BLaER1 (cell line): ENCODE measurements at regions not wholly inside any gene's neighbourhood (a gene's known extent, or its start where the extent isn't known, plus 50 kb on each side); places are given as distances from the start of the nearest gene placed in this dataset.
"Not testable (repeated sequence)": the region's sequence is repeated elsewhere in the genome, so short reads cannot be mapped to it uniquely, and the experiment has no call there.

Source experiments
- H3K27ac ChIP-seq: shearing (Covaris generic); formaldehyde crosslinking; 2 replicates; pipeline ENCODE4 v1.8.1; 2022
- H3K27me3 ChIP-seq: shearing (Covaris generic); formaldehyde crosslinking; 2 replicates; pipeline ENCODE4 v1.8.1; 2022
- H3K36me3 ChIP-seq: shearing (Covaris generic); formaldehyde crosslinking; 2 replicates; pipeline ENCODE4 v1.8.1; 2022
- H3K4me1 ChIP-seq: shearing (Covaris generic); formaldehyde crosslinking; 2 replicates; pipeline ENCODE4 v1.8.1; 2022
- H3K4me2 ChIP-seq: shearing (Covaris generic); formaldehyde crosslinking; 2 replicates; pipeline ENCODE4 v1.8.1; 2022
- H3K4me3 ChIP-seq: shearing (Covaris generic); formaldehyde crosslinking; 2 replicates; pipeline ENCODE4 v1.8.1; 2022
- H3K9ac ChIP-seq: shearing (Covaris generic); formaldehyde crosslinking; 2 replicates; pipeline ENCODE4 v1.8.1; 2022
- H3K9me3 ChIP-seq: shearing (Covaris generic); formaldehyde crosslinking; 2 replicates; pipeline ENCODE4 v1.8.1; 2022
- H4K20me1 ChIP-seq: shearing (Covaris generic); formaldehyde crosslinking; 2 replicates; pipeline ENCODE4 v1.8.1; 2022
- Cebpa-rat ChIP-seq: shearing (Covaris generic); IDR thresholded peaks from 2 replicates; pipeline ENCODE4 v1.8.1; 2022

- no peak for TF ChIP-seq Cebpa-rat
- H3K27ac ChIP-seq: no peak overlapping the region
Measured at GRCh38 chr9:96062854-96063253, 187.4 kb downstream of the ERCC6L2 start.

GRCh38 chr9:96062031-96062430, 186.5 kb downstream of the ERCC6L2 start:
- no peaks in the 10 kb centered on the region for H3K36me3 ChIP-seq
- no peaks in the 10 kb centered on the region for H3K27me3 ChIP-seq
- TF ChIP-seq Cebpa-rat: no peak
- no peak overlapping the region for H3K27ac ChIP-seq
- H3K4me1 ChIP-seq: peaks cover 40% of the 10 kb centered on the region
- peak overlapping the region; percentile 36 for H3K4me2 ChIP-seq
- peaks cover 8% of the 10 kb centered on the region; the same call in 1 of the 2 replicates for H3K9me3 ChIP-seq
- H3K4me3 ChIP-seq: no peak overlapping the region
- no peaks in the 10 kb centered on the region for H4K20me1 ChIP-seq
- H3K9ac ChIP-seq: no peak overlapping the region

More at GRCh38 chr9:96062854-96063253, 187.4 kb downstream of the ERCC6L2 start:
- H3K4me1 ChIP-seq: peaks cover 40% of the 10 kb centered on the region
- H3K9ac ChIP-seq: no peak overlapping the region
- H4K20me1 ChIP-seq: no peaks in the 10 kb centered on the region
- no peak overlapping the region for H3K4me2 ChIP-seq
- H3K36me3 ChIP-seq: no peaks in the 10 kb centered on the region
- peaks cover 8% of the 10 kb centered on the region; the same call in 1 of the 2 replicates for H3K9me3 ChIP-seq
- no peak overlapping the region for H3K4me3 ChIP-seq
- no peaks in the 10 kb centered on the region for H3K27me3 ChIP-seq

GRCh38 chr9:96061293-96061987, 185.9 kb downstream of the ERCC6L2 start:
- no peak overlapping the region for H3K9ac ChIP-seq
- TF ChIP-seq Cebpa-rat: no peak
- H3K9me3 ChIP-seq: peaks cover 8% of the 10 kb centered on the region; the same call in 1 of the 2 replicates
- H3K4me3 ChIP-seq: no peak overlapping the region
- H4K20me1 ChIP-seq: no peaks in the 10 kb centered on the region
- H3K4me1 ChIP-seq: peaks cover 40% of the 10 kb centered on the region
- H3K27ac ChIP-seq: no peak overlapping the region
- H3K36me3 ChIP-seq: no peaks in the 10 kb centered on the region
- H3K4me2 ChIP-seq: peak overlapping the region; percentile 36
- H3K27me3 ChIP-seq: no peaks in the 10 kb centered on the region

GRCh38 chr9:96058218-96058617, 182.7 kb downstream of the ERCC6L2 start:
- peaks cover 24% of the 10 kb centered on the region for H3K9me3 ChIP-seq
- no peak overlapping the region for H3K27ac ChIP-seq
- peaks cover 20% of the 10 kb centered on the region for H3K4me1 ChIP-seq
- H4K20me1 ChIP-seq: no peaks in the 10 kb centered on the region
- H3K27me3 ChIP-seq: no peaks in the 10 kb centered on the region
- no peak overlapping the region for H3K9ac ChIP-seq
- H3K4me2 ChIP-seq: no peak overlapping the region
- no peak for TF ChIP-seq Cebpa-rat
- no peak overlapping the region for H3K4me3 ChIP-seq
- no peaks in the 10 kb centered on the region for H3K36me3 ChIP-seq

GRCh38 chr9:96057155-96057554, 181.7 kb downstream of the ERCC6L2 start:
- H3K27me3 ChIP-seq: no peaks in the 10 kb centered on the region
- H3K4me1 ChIP-seq: peaks cover 18% of the 10 kb centered on the region
- H3K9me3 ChIP-seq: peaks cover 24% of the 10 kb centered on the region
- H4K20me1 ChIP-seq: no peaks in the 10 kb centered on the region
- no peak overlapping the region for H3K9ac ChIP-seq
- H3K4me2 ChIP-seq: no peak overlapping the region
- H3K27ac ChIP-seq: no peak overlapping the region
- H3K4me3 ChIP-seq: no peak overlapping the region
- no peaks in the 10 kb centered on the region for H3K36me3 ChIP-seq
- TF ChIP-seq Cebpa-rat: no peak

GRCh38 chr9:96056226-96056625, 180.7 kb downstream of the ERCC6L2 start:
- H3K4me1 ChIP-seq: peaks cover 11% of the 10 kb centered on the region; the same call in 1 of the 2 replicates

GRCh38 chr9:96054248-96054647, 178.8 kb downstream of the ERCC6L2 start:
- not testable (repeated sequence) for H3K4me3 ChIP-seq, H3K27me3 ChIP-seq, H3K4me2 ChIP-seq, H3K27ac ChIP-seq, H3K9ac ChIP-seq, H4K20me1 ChIP-seq, H3K36me3 ChIP-seq
- peaks cover 36% of the 10 kb centered on the region for H3K9me3 ChIP-seq
- peaks cover 22% of the 10 kb centered on the region for H3K4me1 ChIP-seq

More at GRCh38 chr9:96056226-96056625, 180.7 kb downstream of the ERCC6L2 start:
- no peak for TF ChIP-seq Cebpa-rat
- peaks cover 31% of the 10 kb centered on the region for H3K9me3 ChIP-seq
- no peaks in the 10 kb centered on the region for H3K27me3 ChIP-seq
- H3K27ac ChIP-seq: no peak overlapping the region
- no peak overlapping the region for H3K4me3 ChIP-seq
- H3K36me3 ChIP-seq: no peaks in the 10 kb centered on the region
- no peaks in the 10 kb centered on the region for H4K20me1 ChIP-seq
- no peak overlapping the region for H3K4me2 ChIP-seq
- no peak overlapping the region for H3K9ac ChIP-seq

GRCh38 chr9:96052686-96053085, 177.2 kb downstream of the ERCC6L2 start:
- peaks cover 32% of the 10 kb centered on the region for H3K4me1 ChIP-seq
- no peak overlapping the region for H3K9ac ChIP-seq
- H3K4me2 ChIP-seq: no peak overlapping the region
- H3K27ac ChIP-seq: no peak overlapping the region
- TF ChIP-seq Cebpa-rat: no peak
- H3K9me3 ChIP-seq: peaks cover 32% of the 10 kb centered on the region
- H4K20me1 ChIP-seq: no peaks in the 10 kb centered on the region
- no peaks in the 10 kb centered on the region for H3K27me3 ChIP-seq
- no peak overlapping the region for H3K4me3 ChIP-seq
- no peaks in the 10 kb centered on the region for H3K36me3 ChIP-seq

- no peak for TF ChIP-seq Cebpa-rat
- H3K27ac ChIP-seq: no peak overlapping the region
- no peak overlapping the region for H3K4me2 ChIP-seq
- H3K4me1 ChIP-seq: peaks cover 44% of the 10 kb centered on the region
- no peak overlapping the region for H3K4me3 ChIP-seq
- no peaks in the 10 kb centered on the region for H4K20me1 ChIP-seq
- H3K9ac ChIP-seq: no peak overlapping the region
- H3K9me3 ChIP-seq: peaks cover 32% of the 10 kb centered on the region
- no peaks in the 10 kb centered on the region for H3K36me3 ChIP-seq
- no peaks in the 10 kb centered on the region for H3K27me3 ChIP-seq
Measured at GRCh38 chr9:96051423-96051822, 175.9 kb downstream of the ERCC6L2 start.

GRCh38 chr9:96050861-96051155, 175.3 kb downstream of the ERCC6L2 start:
- H3K9ac ChIP-seq: no peak overlapping the region
- H3K4me3 ChIP-seq: no peak overlapping the region
- H3K27ac ChIP-seq: no peak overlapping the region
- H3K36me3 ChIP-seq: no peaks in the 10 kb centered on the region
- peaks cover 44% of the 10 kb centered on the region for H3K4me1 ChIP-seq
- no peaks in the 10 kb centered on the region for H3K27me3 ChIP-seq
- H3K4me2 ChIP-seq: peak overlapping the region; percentile 94; the same call in 1 of the 2 replicates
- H4K20me1 ChIP-seq: no peaks in the 10 kb centered on the region
- TF ChIP-seq Cebpa-rat: no peak
- peaks cover 34% of the 10 kb centered on the region for H3K9me3 ChIP-seq
